Liver (tissue), 8 donors: ENCODE measurements at regions not wholly inside any gene's neighbourhood (a gene's known extent, or its start where the extent isn't known, plus 50 kb on each side); places are given as distances from the start of the nearest gene placed in this dataset.

Source experiments
- DNase-seq: peaks from one replicate; pipeline ENCODE4 v3.0.0-alpha.2; 2017; ENCODE audit warnings: low spot score
- H3K27ac ChIP-seq, 2 donors: one replicate each; pipeline ENCODE4 v1.7.0; 2013; ENCODE audit warnings: inconsistent platforms in 2 of 2, low read length in 2 of 2, control low read depth in 1 of 2, low read depth in 1 of 2, mild to moderate bottlenecking in 1 of 2
- H3K27me3 ChIP-seq, 4 donors: one replicate each; pipeline versions ENCODE4 v1.6.1 to v1.7.0; 2013; ENCODE audit warnings: low read length in 3 of 4, inconsistent platforms in 1 of 4, mild to moderate bottlenecking in 1 of 4, moderate library complexity in 1 of 4; ENCODE audit not compliant: control insufficient read depth in 4 of 4, insufficient read depth in 4 of 4
- H3K36me3 ChIP-seq, 4 donors: one replicate each; pipeline versions ENCODE4 v1.6.1 to v1.7.0; 2013; ENCODE audit warnings: low read length in 3 of 4, mild to moderate bottlenecking in 3 of 4, low read depth in 1 of 4, moderate library complexity in 1 of 4; ENCODE audit not compliant: control insufficient read depth in 4 of 4, insufficient read depth in 3 of 4
- H3K4me1 ChIP-seq, 4 donors: one replicate each; pipeline versions ENCODE4 v1.6.1 to v1.7.0; 2013; ENCODE audit warnings: low read length in 3 of 4, mild to moderate bottlenecking in 3 of 4, moderate library complexity in 1 of 4; ENCODE audit not compliant: control insufficient read depth in 4 of 4, insufficient read depth in 4 of 4
- H3K4me3 ChIP-seq, 3 donors: one replicate each; pipeline versions ENCODE4 v1.6.1 to v1.7.0; 2013; ENCODE audit warnings: low read length in 3 of 3, control low read depth in 1 of 3, low read depth in 1 of 3, mild to moderate bottlenecking in 1 of 3
- H3K9ac ChIP-seq, 2 donors: one replicate each; pipeline ENCODE4 v1.7.0; 2013; ENCODE audit warnings: low read length in 2 of 2, mild to moderate bottlenecking in 2 of 2, moderate library complexity in 2 of 2, control low read depth in 1 of 2, low read depth in 1 of 2
- H3K9me3 ChIP-seq, 4 donors: one replicate each; pipeline versions ENCODE4 v1.6.1 to v1.7.0; 2013; ENCODE audit warnings: low read length in 3 of 4; ENCODE audit not compliant: control insufficient read depth in 4 of 4
- EGR1 ChIP-seq, 2 donors: IDR thresholded peaks; 2 replicates each; pipeline ENCODE4 v1.6.1; 2016 to 2018; ENCODE audit warnings: antibody characterized with exemption in 2 of 2, low read depth in 2 of 2
- FOXA1 ChIP-seq: IDR thresholded peaks from 2 replicates; pipeline ENCODE4 v1.6.1; 2016; ENCODE audit warnings: antibody characterized with exemption
- FOXA2 ChIP-seq: IDR thresholded peaks from 2 replicates; pipeline ENCODE4 v1.6.1; 2016; ENCODE audit warnings: antibody characterized with exemption
- GABPA ChIP-seq, 2 donors: IDR thresholded peaks in 1 of 2; conservative IDR thresholded peaks in 1 of 2; 2 replicates each; pipeline ENCODE4 v1.6.1; 2016; ENCODE audit warnings: antibody characterized with exemption in 2 of 2, mild to moderate bottlenecking in 1 of 2, moderate library complexity in 1 of 2
- HNF4A ChIP-seq, 2 donors: conservative IDR thresholded peaks; 2 replicates each; pipeline ENCODE4 v1.6.1; 2016; ENCODE audit warnings: antibody characterized with exemption in 2 of 2, mild to moderate bottlenecking in 2 of 2
- HNF4G ChIP-seq: IDR thresholded peaks from 2 replicates; pipeline ENCODE4 v1.6.1; 2016; ENCODE audit warnings: antibody characterized with exemption
- JUND ChIP-seq, 2 donors: IDR thresholded peaks; 2 replicates each; pipeline ENCODE4 v1.6.1; 2016; ENCODE audit warnings: antibody characterized with exemption in 2 of 2
- RAD21 ChIP-seq, 2 donors: IDR thresholded peaks; 2 replicates each; pipeline ENCODE4 v1.6.1; 2016; ENCODE audit warnings: antibody characterized with exemption in 2 of 2, mild to moderate bottlenecking in 2 of 2
- RXRA ChIP-seq, 2 donors: IDR thresholded peaks; 2 replicates each; pipeline ENCODE4 v1.6.1; 2017 to 2018; ENCODE audit warnings: antibody characterized with exemption in 2 of 2, mild to moderate bottlenecking in 1 of 2
- SP1 ChIP-seq: IDR thresholded peaks from 2 replicates; pipeline ENCODE4 v1.6.1; 2018; ENCODE audit warnings: antibody characterized with exemption, mild to moderate bottlenecking
- TAF1 ChIP-seq: conservative IDR thresholded peaks from 2 replicates; pipeline ENCODE4 v1.6.1; 2016; ENCODE audit warnings: antibody characterized with exemption, mild to moderate bottlenecking
- YY1 ChIP-seq: IDR thresholded peaks from 2 replicates; pipeline ENCODE4 v1.6.1; 2016; ENCODE audit warnings: antibody characterized with exemption, mild to moderate bottlenecking
- WGBS: extraction: QIAGEN DNeasy Blood & Tissue Kit; methylation state at CpG from one replicate; pipeline ENCODE4 v1.1.7; 2013; 5-methylcytosine and 5-hydroxymethylcytosine counted together
- TF ChIP-seq, protein P1 (sequence below): fragments of 150-350 bp; IDR thresholded peaks from 2 replicates; pipeline ENCODE4 v1.5.1; 2017; ENCODE audit warnings: improper control_type of control experiment, low read depth, low read length; ENCODE audit not compliant: missing input control
- TF ChIP-seq, protein P2 (sequence below): IDR thresholded peaks from 2 replicates; pipeline ENCODE4 v1.6.1; 2016; ENCODE audit warnings: antibody characterized with exemption, mild to moderate bottlenecking
- TF ChIP-seq, protein P3 (sequence below): IDR thresholded peaks from 2 replicates; pipeline ENCODE4 v1.6.1; 2016; ENCODE audit warnings: antibody characterized with exemption
- donor health status: healthy.
- donor health status: healthy.
- donor health status: healthy.
- donor health status: healthy.
- donor health status: healthy.

DNA sequence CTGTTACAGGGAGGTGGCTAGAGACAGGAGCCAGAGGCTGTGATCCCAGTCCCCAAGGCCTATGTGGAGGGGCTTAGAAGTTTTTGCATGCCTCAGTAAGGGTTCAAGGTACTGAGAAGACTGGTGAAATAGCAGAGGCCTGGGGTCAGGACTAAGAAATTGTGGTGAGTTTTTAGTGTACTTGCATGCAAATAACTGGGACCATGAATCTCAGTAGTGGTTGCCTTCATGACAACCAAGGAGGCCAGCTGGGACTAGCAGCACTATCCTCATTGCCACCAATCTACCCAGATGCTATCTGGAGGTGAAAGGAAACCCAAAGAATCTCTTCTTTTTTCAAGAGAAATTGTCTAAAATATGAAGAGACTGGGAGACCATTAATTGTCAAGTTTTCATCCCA, 395.1 kb downstream of the CETN3 start:
- H3K36me3 ChIP-seq: no peaks in the 10 kb centered on the region
- H3K4me3 ChIP-seq: no peak overlapping the region
- no peaks in the 10 kb centered on the region for H3K4me1 ChIP-seq
- TF ChIP-seq RXRA (IDR thresholded peaks at IDR 0.05) (no peak), GABPA (IDR thresholded peaks at IDR 0.05 in 1 of 2, conservative IDR thresholded peaks at IDR 0.05 in 1 of 2) (no peak), RAD21 (IDR thresholded peaks at IDR 0.05) (no peak), TAF1 (no peak), EGR1 (IDR thresholded peaks at IDR 0.05; ENCODE audit: low read depth in 2 of 2) (no peak), HNF4G (no peak), FOXA2 (no peak), SP1 (no peak), HNF4A (conservative IDR thresholded peaks at IDR 0.05) (no peak), FOXA1 (no peak), JUND (IDR thresholded peaks at IDR 0.05) (no peak), YY1 (no peak)
- TF ChIP-seq, protein P1, sequence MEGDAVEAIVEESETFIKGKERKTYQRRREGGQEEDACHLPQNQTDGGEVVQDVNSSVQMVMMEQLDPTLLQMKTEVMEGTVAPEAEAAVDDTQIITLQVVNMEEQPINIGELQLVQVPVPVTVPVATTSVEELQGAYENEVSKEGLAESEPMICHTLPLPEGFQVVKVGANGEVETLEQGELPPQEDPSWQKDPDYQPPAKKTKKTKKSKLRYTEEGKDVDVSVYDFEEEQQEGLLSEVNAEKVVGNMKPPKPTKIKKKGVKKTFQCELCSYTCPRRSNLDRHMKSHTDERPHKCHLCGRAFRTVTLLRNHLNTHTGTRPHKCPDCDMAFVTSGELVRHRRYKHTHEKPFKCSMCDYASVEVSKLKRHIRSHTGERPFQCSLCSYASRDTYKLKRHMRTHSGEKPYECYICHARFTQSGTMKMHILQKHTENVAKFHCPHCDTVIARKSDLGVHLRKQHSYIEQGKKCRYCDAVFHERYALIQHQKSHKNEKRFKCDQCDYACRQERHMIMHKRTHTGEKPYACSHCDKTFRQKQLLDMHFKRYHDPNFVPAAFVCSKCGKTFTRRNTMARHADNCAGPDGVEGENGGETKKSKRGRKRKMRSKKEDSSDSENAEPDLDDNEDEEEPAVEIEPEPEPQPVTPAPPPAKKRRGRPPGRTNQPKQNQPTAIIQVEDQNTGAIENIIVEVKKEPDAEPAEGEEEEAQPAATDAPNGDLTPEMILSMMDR: no peak
- TF ChIP-seq, protein P2, sequence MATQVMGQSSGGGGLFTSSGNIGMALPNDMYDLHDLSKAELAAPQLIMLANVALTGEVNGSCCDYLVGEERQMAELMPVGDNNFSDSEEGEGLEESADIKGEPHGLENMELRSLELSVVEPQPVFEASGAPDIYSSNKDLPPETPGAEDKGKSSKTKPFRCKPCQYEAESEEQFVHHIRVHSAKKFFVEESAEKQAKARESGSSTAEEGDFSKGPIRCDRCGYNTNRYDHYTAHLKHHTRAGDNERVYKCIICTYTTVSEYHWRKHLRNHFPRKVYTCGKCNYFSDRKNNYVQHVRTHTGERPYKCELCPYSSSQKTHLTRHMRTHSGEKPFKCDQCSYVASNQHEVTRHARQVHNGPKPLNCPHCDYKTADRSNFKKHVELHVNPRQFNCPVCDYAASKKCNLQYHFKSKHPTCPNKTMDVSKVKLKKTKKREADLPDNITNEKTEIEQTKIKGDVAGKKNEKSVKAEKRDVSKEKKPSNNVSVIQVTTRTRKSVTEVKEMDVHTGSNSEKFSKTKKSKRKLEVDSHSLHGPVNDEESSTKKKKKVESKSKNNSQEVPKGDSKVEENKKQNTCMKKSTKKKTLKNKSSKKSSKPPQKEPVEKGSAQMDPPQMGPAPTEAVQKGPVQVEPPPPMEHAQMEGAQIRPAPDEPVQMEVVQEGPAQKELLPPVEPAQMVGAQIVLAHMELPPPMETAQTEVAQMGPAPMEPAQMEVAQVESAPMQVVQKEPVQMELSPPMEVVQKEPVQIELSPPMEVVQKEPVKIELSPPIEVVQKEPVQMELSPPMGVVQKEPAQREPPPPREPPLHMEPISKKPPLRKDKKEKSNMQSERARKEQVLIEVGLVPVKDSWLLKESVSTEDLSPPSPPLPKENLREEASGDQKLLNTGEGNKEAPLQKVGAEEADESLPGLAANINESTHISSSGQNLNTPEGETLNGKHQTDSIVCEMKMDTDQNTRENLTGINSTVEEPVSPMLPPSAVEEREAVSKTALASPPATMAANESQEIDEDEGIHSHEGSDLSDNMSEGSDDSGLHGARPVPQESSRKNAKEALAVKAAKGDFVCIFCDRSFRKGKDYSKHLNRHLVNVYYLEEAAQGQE: no peak
- TF ChIP-seq, protein P3, sequence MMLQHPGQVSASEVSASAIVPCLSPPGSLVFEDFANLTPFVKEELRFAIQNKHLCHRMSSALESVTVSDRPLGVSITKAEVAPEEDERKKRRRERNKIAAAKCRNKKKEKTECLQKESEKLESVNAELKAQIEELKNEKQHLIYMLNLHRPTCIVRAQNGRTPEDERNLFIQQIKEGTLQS: no peak
- DNase-seq: no peak
- H3K27ac ChIP-seq: no peak overlapping the region
- H3K9ac ChIP-seq: no peak overlapping the region
- H3K27me3 ChIP-seq: no peaks in the 10 kb centered on the region
- no peaks in the 10 kb centered on the region for H3K9me3 ChIP-seq

DNA sequence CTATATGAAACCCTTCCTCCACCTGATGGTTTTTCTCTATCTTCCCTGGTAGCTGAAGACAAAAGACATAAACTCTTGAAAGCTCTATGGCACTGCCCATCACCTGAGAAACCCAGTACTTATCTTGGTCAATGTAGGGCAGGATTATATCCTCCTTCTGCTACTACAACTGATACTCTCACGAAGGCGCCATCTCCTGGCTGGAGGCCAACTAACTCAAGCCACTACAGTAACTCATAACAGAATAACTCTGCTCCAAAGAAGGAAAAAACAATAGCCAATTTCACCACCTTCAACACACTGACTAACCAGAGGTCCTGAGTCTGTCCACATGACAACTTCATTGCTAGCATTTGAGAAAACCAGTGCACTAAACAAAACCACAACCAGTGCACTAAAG, 409.2 kb downstream of the CETN3 start:
- 88% methylated on average over 2 of the region's 2 CpGs for WGBS
- H3K27me3 ChIP-seq: no peaks in the 10 kb centered on the region
- no peak overlapping the region for H3K27ac ChIP-seq
- H3K4me1 ChIP-seq: no peaks in the 10 kb centered on the region
- TF ChIP-seq, protein P2: no peak
- TF ChIP-seq HNF4G (no peak), TAF1 (no peak), JUND (IDR thresholded peaks at IDR 0.05) (no peak), FOXA1 (no peak), SP1 (no peak), RXRA (IDR thresholded peaks at IDR 0.05) (no peak)
- no peak for DNase-seq
- H3K4me3 ChIP-seq: no peak overlapping the region
- H3K9me3 ChIP-seq: no peaks in the 10 kb centered on the region
- H3K36me3 ChIP-seq: no peaks in the 10 kb centered on the region
- no peak overlapping the region for H3K9ac ChIP-seq
